Mesothelial cell of epicardium (in vitro differentiated cells): ENCODE measurements at regions not wholly inside any gene's neighbourhood (a gene's known extent, or its start where the extent isn't known, plus 50 kb on each side); places are given as distances from the start of the nearest gene placed in this dataset.

Source experiments
- DNase-seq, 2 experiments: peaks; one replicate each; pipeline ENCODE4 v3.0.0; 2021; ENCODE audit warnings: low spot score in 2 of 2; ENCODE audit not compliant: unreplicated experiment in 2 of 2
- H3K27ac Mint-ChIP-seq: 2 replicates; pipeline ENCODE4 v1.8.0; 2021; ENCODE audit warnings: mixed read lengths
- H3K27me3 Mint-ChIP-seq: 2 replicates; pipeline ENCODE4 v1.8.0; 2021; ENCODE audit warnings: low read depth, mixed read lengths
- H3K36me3 Mint-ChIP-seq: 2 replicates; pipeline ENCODE4 v1.8.0; 2021; ENCODE audit warnings: mixed read lengths
- H3K4me1 Mint-ChIP-seq: 2 replicates; pipeline ENCODE4 v1.8.0; 2021; ENCODE audit warnings: mixed read lengths
- H3K4me3 Mint-ChIP-seq: 2 replicates; pipeline ENCODE4 v1.8.0; 2021; ENCODE audit warnings: mild to moderate bottlenecking, moderate library complexity, mixed read lengths
- H3K9me3 Mint-ChIP-seq: 2 replicates; pipeline ENCODE4 v1.8.0; 2021; ENCODE audit warnings: mixed read lengths
- TF ChIP-seq, protein P1 (sequence below): fragments of 200-600 bp; sonication (generic); IDR thresholded peaks from one replicate; pipeline ENCODE4 v1.5.0; 2021; ENCODE audit warnings: antibody characterized with exemption; ENCODE audit not compliant: unreplicated experiment

DNA sequence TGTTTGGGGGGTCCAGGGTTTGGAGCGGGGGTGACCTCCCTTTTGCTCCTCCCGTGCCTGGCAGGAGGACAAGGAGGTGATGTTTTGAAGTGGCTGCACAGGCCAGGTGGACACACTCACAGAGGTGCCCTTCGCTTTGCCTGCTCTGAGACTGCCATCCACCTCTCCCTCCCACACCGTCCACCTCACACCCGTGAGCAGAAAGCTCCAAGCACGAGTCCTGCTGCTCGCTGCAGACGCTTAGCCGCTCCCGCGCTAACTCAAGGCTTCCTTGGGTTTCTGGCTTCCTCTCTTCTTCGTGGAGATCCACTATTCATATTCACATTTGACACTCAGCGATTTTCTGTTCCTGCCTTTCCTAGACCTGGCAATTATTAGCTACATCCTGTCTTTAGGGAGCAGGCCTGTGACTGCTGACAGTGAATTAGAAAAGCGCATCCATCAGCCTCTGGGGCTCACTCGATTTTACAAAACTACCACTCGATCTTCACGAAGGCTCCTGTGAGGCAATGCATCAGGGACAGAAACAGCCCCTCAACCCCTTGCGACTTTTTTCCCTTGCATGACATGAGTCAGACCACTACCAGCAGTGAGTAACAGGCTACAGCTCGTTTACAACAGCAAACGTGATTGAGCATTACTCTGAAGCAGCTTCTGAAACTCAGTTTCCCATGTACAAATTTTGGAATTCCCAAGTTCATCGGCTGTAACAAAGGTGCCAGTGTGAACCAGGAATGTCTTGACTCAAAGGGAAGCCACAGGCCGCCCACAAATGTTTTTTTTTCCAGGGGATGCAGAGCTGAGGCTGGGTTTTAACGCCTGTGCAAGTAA lies 238.7 kb upstream of the SOX11 start:
- no peak for DNase-seq
- Mint-ChIP-seq H3K27ac (no peak overlapping the region), H3K27me3 (peaks cover 5% of the 10 kb centered on the region), H3K4me3 (no peak overlapping the region), H3K9me3 (no peaks in the 10 kb centered on the region), H3K36me3 (no peaks in the 10 kb centered on the region), H3K4me1 (peaks cover 13% of the 10 kb centered on the region)
- TF ChIP-seq, protein P1, sequence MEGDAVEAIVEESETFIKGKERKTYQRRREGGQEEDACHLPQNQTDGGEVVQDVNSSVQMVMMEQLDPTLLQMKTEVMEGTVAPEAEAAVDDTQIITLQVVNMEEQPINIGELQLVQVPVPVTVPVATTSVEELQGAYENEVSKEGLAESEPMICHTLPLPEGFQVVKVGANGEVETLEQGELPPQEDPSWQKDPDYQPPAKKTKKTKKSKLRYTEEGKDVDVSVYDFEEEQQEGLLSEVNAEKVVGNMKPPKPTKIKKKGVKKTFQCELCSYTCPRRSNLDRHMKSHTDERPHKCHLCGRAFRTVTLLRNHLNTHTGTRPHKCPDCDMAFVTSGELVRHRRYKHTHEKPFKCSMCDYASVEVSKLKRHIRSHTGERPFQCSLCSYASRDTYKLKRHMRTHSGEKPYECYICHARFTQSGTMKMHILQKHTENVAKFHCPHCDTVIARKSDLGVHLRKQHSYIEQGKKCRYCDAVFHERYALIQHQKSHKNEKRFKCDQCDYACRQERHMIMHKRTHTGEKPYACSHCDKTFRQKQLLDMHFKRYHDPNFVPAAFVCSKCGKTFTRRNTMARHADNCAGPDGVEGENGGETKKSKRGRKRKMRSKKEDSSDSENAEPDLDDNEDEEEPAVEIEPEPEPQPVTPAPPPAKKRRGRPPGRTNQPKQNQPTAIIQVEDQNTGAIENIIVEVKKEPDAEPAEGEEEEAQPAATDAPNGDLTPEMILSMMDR = no peak

- peaks cover 13% of the 10 kb centered on the region for H3K4me1 Mint-ChIP-seq
- TF ChIP-seq, protein P1 = no peak
- H3K27me3 Mint-ChIP-seq = peaks cover 8% of the 10 kb centered on the region
- H3K27ac Mint-ChIP-seq = no peak overlapping the region
- H3K9me3 Mint-ChIP-seq = no peaks in the 10 kb centered on the region
- H3K36me3 Mint-ChIP-seq = no peaks in the 10 kb centered on the region
- DNase-seq = no peak
- no peak overlapping the region for H3K4me3 Mint-ChIP-seq
These were observed 238.2 kb upstream of the SOX11 start for GRCh38 chr2:5454051-5454390.

DNA sequence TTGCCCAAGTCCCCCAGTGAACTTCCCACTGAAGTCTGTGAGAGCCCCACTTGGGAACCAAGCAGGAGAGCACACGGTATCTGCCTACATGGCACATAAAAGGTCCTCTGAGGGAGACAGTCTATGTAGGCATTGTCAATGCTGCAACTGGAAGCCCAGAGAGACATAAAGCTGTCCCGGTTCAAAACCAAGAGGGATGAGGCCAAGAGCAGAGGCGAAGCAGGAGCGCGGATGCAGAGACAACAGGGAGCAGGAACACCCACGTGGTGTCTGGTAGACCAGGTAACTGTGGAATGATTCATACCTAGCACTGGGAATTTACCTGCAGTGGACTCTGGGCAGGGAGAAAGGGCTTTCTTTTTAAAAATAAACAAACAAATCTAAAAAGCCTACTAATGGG lies 233.1 kb upstream of the SOX11 start:
- Mint-ChIP-seq H3K4me1 (peaks cover under 1% of the 10 kb centered on the region), H3K4me3 (no peak overlapping the region), H3K27me3 (peaks cover 42% of the 10 kb centered on the region), H3K36me3 (no peaks in the 10 kb centered on the region), H3K9me3 (no peaks in the 10 kb centered on the region), H3K27ac (no peak overlapping the region)
- TF ChIP-seq, protein P1 = no peak
- DNase-seq = no peak

DNA sequence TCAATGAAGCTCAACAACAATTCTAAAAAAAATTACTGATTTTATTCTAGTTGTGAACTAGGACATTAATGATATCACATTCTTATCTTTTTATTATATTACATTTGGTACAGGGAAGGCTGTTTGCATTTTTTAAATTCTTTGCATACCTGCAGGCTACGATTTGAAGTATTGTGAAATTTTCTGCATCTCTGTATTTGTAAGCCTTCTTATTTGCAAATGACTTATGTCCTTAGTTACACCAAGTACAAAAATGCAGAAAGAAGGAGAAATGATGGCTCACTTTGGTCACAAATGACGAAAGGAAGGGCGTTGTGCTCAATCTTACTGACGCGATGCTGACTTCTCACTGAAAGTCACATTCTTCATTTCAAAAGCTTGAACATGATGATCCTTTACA lies 227.5 kb upstream of the SOX11 start:
- Mint-ChIP-seq H3K4me3 (no peak overlapping the region), H3K27me3 (peaks cover 57% of the 10 kb centered on the region), H3K9me3 (no peaks in the 10 kb centered on the region), H3K27ac (peak overlapping the region; percentile 4), H3K36me3 (no peaks in the 10 kb centered on the region), H3K4me1 (peaks cover 26% of the 10 kb centered on the region)
- DNase-seq = no peak
- TF ChIP-seq, protein P1 = no peak

DNA sequence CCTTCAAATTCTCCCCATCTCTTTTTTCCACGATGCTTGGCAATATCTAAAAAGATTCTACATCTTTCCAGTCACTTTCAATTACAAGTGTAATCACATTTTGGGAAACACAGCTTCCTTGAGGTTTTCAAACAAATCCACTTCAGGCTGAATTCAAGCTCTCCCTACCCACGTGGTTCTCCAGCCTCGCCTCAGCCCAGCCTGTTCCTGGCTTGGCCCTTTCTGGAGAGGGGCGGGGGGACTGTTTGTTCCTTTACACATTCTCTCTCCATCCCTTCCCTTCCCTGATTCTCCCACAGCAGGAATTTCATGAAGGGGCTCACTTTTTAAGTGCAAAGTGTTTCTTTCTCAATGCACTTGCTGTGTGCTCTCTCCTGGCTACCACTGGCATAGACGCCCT lies 226.3 kb upstream of the SOX11 start:
- Mint-ChIP-seq H3K27ac (no peak overlapping the region), H3K4me1 (peaks cover 26% of the 10 kb centered on the region), H3K9me3 (no peaks in the 10 kb centered on the region), H3K36me3 (no peaks in the 10 kb centered on the region), H3K27me3 (peaks cover 58% of the 10 kb centered on the region), H3K4me3 (no peak overlapping the region)
- TF ChIP-seq, protein P1 = no peak
- DNase-seq = no peak
